H1 (cell line): ENCODE measurements at regions not wholly inside any gene's neighbourhood (a gene's known extent, or its start where the extent isn't known, plus 50 kb on each side); places are given as distances from the start of the nearest gene placed in this dataset.

Experiments
- CTCF ChIA-PET: fragments of 300-600 bp; sonication (Branson Sonifier 250); formaldehyde crosslinking; loops from one replicate; lab custom pipeline; 2021; ENCODE audit not compliant: partially characterized antibody; lab: Charles Lee
- POLR2A ChIA-PET: fragments of 300-600 bp; sonication (Branson Sonifier 250); formaldehyde crosslinking; loops from one replicate; lab custom pipeline; 2021; ENCODE audit warnings: inconsistent platforms; ENCODE audit not compliant: partially characterized antibody; lab: Charles Lee
- DNase-seq, 2 experiments: peaks; one replicate each; pipeline versions ENCODE4 v3.0.0 to v3.0.0-alpha.2; 2010 to 2022; ENCODE audit warnings: low spot score in 2 of 2, low read depth in 1 of 2, mixed read lengths in 1 of 2
- FAIRE-seq: peaks from 2 replicates; lab custom pipeline; 2011; peaks lifted over from hg19 to GRCh38; lab: Jason Lieb, UNC
- H2AFZ ChIP-seq: 2 replicates; pipeline ENCODE4 v1.8.1; 2012; ENCODE audit warnings: low read length, inconsistent platforms
- H2AK5ac ChIP-seq: 2 replicates; pipeline ENCODE4 v1.6.1; 2013; ENCODE audit warnings: low read depth, low read length
- H2BK120ac ChIP-seq: replicated peaks from 2 replicates; pipeline ENCODE3; 2013; ENCODE audit warnings: low read depth, low read length, inconsistent platforms
- H2BK12ac ChIP-seq: 2 replicates; pipeline ENCODE4 v1.6.1; 2013; ENCODE audit warnings: low read depth, low read length
- H2BK15ac ChIP-seq: 2 replicates; pipeline ENCODE4 v1.6.1; 2013; ENCODE audit warnings: low read length
- H2BK20ac ChIP-seq: 2 replicates; pipeline ENCODE4 v1.6.1; 2013; ENCODE audit warnings: low read length
- H2BK5ac ChIP-seq: 2 replicates; pipeline ENCODE4 v1.6.1; 2013; ENCODE audit warnings: low read depth, low read length
- H3K14ac ChIP-seq: 2 replicates; pipeline ENCODE4 v1.6.1; 2013; ENCODE audit warnings: inconsistent platforms; ENCODE audit not compliant: insufficient read length
- H3K18ac ChIP-seq: 2 replicates; pipeline ENCODE4 v1.6.1; 2013; ENCODE audit warnings: low read length; ENCODE audit errors: extremely low read depth
- H3K23ac ChIP-seq: 2 replicates; pipeline ENCODE4 v1.6.1; 2013; ENCODE audit warnings: inconsistent platforms; ENCODE audit not compliant: insufficient read length
- H3K23me2 ChIP-seq: 2 replicates; pipeline ENCODE4 v1.6.1; 2013; ENCODE audit warnings: low read depth, low read length
- H3K27ac ChIP-seq: 2 replicates; pipeline ENCODE4 v1.6.1; 2011; ENCODE audit warnings: low read depth, low read length, inconsistent platforms
- H3K27me3 ChIP-seq, 4 experiments: replicated peaks in 1 of 4; 1 replicate in 1 of 4; 2 replicates in 3 of 4; pipeline versions ENCODE4 v1.6.1 to v1.8.1; 2011 to 2013; ENCODE audit warnings: low read length in 3 of 4, mild to moderate bottlenecking in 3 of 4, inconsistent platforms in 2 of 4, mixed read lengths in 2 of 4, moderate library complexity in 1 of 4; ENCODE audit not compliant: control insufficient read depth in 3 of 4, insufficient read depth in 3 of 4; ENCODE audit errors: extremely low read depth in 1 of 4
- H3K36me3 ChIP-seq, 4 experiments: 2 replicates each; pipeline versions ENCODE4 v1.6.1 to v1.8.1; 2011 to 2013; ENCODE audit warnings: mild to moderate bottlenecking in 4 of 4, low read length in 3 of 4, moderate library complexity in 2 of 4, control low read depth in 1 of 4, inconsistent platforms in 1 of 4; ENCODE audit not compliant: insufficient read depth in 4 of 4, control insufficient read depth in 2 of 4
- H3K4ac ChIP-seq: replicated peaks from 2 replicates; pipeline ENCODE3; 2013; ENCODE audit warnings: low read length, low read depth, mixed read lengths, inconsistent platforms; ENCODE audit not compliant: insufficient read length
- H3K4me1 ChIP-seq, 4 experiments: replicated peaks in 1 of 4; 1 replicate in 1 of 4; 2 replicates in 3 of 4; pipeline versions ENCODE4 v1.6.1 to v1.8.1; 2011 to 2013; ENCODE audit warnings: low read length in 3 of 4, inconsistent platforms in 2 of 4, mixed read lengths in 1 of 4; ENCODE audit not compliant: insufficient read depth in 4 of 4, control insufficient read depth in 3 of 4
- H3K4me2 ChIP-seq, 2 experiments: 2 replicates each; pipeline versions ENCODE4 v1.6.1 to v1.8.1; 2011 to 2013; ENCODE audit warnings: low read depth in 2 of 2, low read length in 2 of 2, control low read depth in 1 of 2, inconsistent platforms in 1 of 2, mild to moderate bottlenecking in 1 of 2; ENCODE audit not compliant: insufficient read depth in 1 of 2
- H3K4me3 ChIP-seq, 4 experiments: fragments of 200-600, 300-600 bp in 1 of 4; sonication (generic), shearing (Covaris generic), sonication (Bioruptor Twin) in 1 of 4; 2 replicates each; pipeline versions ENCODE4 v1.5.1 to v1.8.1; 2011 to 2016; ENCODE audit warnings: low read length in 4 of 4, low read depth in 3 of 4, control low read depth in 2 of 4, inconsistent platforms in 2 of 4, mild to moderate bottlenecking in 2 of 4, mixed read lengths in 1 of 4, moderate library complexity in 1 of 4; ENCODE audit not compliant: insufficient read depth in 2 of 4; ENCODE audit errors: extremely low read depth in 1 of 4
- H3K56ac ChIP-seq: replicated peaks from 2 replicates; pipeline ENCODE3; 2013; ENCODE audit warnings: low read depth, mild to moderate bottlenecking, mixed read lengths, low read length, inconsistent platforms; ENCODE audit not compliant: insufficient read length
- H3K79me1 ChIP-seq: 2 replicates; pipeline ENCODE4 v1.6.1; 2013; ENCODE audit warnings: low read depth, low read length, control low read depth
- H3K79me2 ChIP-seq, 2 experiments: 2 replicates each; pipeline versions ENCODE4 v1.6.1 to v1.8.1; 2012 to 2013; ENCODE audit warnings: low read length in 2 of 2, mild to moderate bottlenecking in 2 of 2, inconsistent platforms in 1 of 2; ENCODE audit not compliant: insufficient read depth in 2 of 2, control insufficient read depth in 1 of 2
- H3K9ac ChIP-seq, 4 experiments: replicated peaks in 1 of 4; 1 replicate in 1 of 4; 2 replicates in 3 of 4; pipeline versions ENCODE4 v1.6.1 to v1.8.1; 2011 to 2013; ENCODE audit warnings: low read depth in 3 of 4, low read length in 3 of 4, control low read depth in 2 of 4, mild to moderate bottlenecking in 2 of 4, moderate library complexity in 2 of 4, inconsistent platforms in 1 of 4; ENCODE audit errors: extremely low read depth in 1 of 4
- H3K9me3 ChIP-seq, 2 experiments: 2 replicates each; pipeline versions ENCODE4 v1.6.1 to v1.8.1; 2012 to 2013; ENCODE audit warnings: mild to moderate bottlenecking in 2 of 2, moderate library complexity in 2 of 2, control low read depth in 1 of 2, inconsistent platforms in 1 of 2, low read depth in 1 of 2, low read length in 1 of 2, mixed read lengths in 1 of 2; ENCODE audit not compliant: insufficient read depth in 2 of 2
- H4K20me1 ChIP-seq, 2 experiments: replicated peaks in 1 of 2; 2 replicates each; pipeline versions ENCODE3 to v1.8.1; 2011 to 2013; ENCODE audit warnings: inconsistent platforms in 2 of 2, low read length in 2 of 2, mild to moderate bottlenecking in 1 of 2; ENCODE audit not compliant: insufficient read depth in 2 of 2, control insufficient read depth in 1 of 2
- H4K5ac ChIP-seq: 2 replicates; pipeline ENCODE4 v1.6.1; 2013; ENCODE audit warnings: low read length, low read depth, mixed read lengths, inconsistent platforms; ENCODE audit not compliant: insufficient read length
- H4K8ac ChIP-seq: 2 replicates; pipeline ENCODE4 v1.8.0; 2013; ENCODE audit warnings: mild to moderate bottlenecking, moderate library complexity, low read length, inconsistent platforms; ENCODE audit not compliant: insufficient read depth; ENCODE audit errors: extremely low read depth
- H4K91ac ChIP-seq: replicated peaks from 2 replicates; pipeline ENCODE3; 2013; ENCODE audit warnings: low read length, mixed read lengths, inconsistent platforms; ENCODE audit not compliant: insufficient read length
- CBX8 ChIP-seq: fragments of 300-800, 300-1000 bp; sonication (generic); IDR thresholded peaks from 2 replicates; pipeline ENCODE4 v1.7.1; 2016; ENCODE audit warnings: low read depth, low read length, borderline replicate concordance
- JUN ChIP-seq: IDR thresholded peaks from 2 replicates; pipeline ENCODE4 v1.6.1; 2011; ENCODE audit warnings: low read depth, mild to moderate bottlenecking, improper control_type of control experiment, low read length
- SIRT6 ChIP-seq: IDR thresholded peaks from one replicate; pipeline ENCODE4 v1.7.1; 2012; ENCODE audit warnings: low read length, inconsistent platforms
- WGBS, 2 experiments: shearing (Covaris generic) in 1 of 2; methylation state at CpG; one replicate each; pipeline versions ENCODE4 v1.1.6 to v1.1.7; 2013 to 2015; ENCODE audit warnings: low lambda C conversion rate in 2 of 2, mixed read lengths in 2 of 2, inconsistent platforms in 1 of 2, low coverage in 1 of 2, missing lambda C conversion rate in 1 of 2; ENCODE audit not compliant: insufficient replicate concordance in 2 of 2, insufficient coverage in 1 of 2, insufficient read length in 1 of 2; ENCODE audit errors: extremely low coverage in 1 of 2, missing lambda C conversion rate in 1 of 2; 5-methylcytosine and 5-hydroxymethylcytosine counted together

DNA sequence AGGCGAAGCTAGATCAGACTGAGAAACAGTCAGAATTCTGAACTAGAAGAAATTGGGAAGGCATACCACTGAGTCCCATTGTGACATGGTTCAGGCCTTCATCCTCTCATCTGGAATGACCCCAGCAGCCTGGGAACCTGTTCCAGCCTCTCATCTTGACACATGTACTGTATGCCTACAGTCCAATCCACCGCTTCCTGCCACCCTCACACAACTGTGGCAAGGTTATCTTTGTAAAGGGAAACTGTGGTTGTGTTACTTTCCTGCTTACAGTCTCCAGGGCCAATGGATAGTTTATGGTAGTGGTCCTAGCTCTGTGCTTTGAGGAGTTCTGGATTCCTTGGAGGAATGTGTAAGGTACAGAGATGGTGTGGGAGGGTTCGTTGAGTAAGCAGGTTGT, 296.9 kb upstream of the TRIB2 start:
- Histone ChIP-seq H3K4me1 (no peaks in the 10 kb centered on the region), H3K27ac (no peak overlapping the region), H3K79me1 (no peaks in the 10 kb centered on the region), H3K9me3 (no peaks in the 10 kb centered on the region; a peak in 1 of 4 replicates), H2BK12ac (no peak overlapping the region), H2AK5ac (no peak overlapping the region), H3K36me3 (no peaks in the 10 kb centered on the region), H3K56ac (no peak overlapping the region), H2BK15ac (no peak overlapping the region), H2BK5ac (no peak overlapping the region), H4K91ac (no peak overlapping the region), H3K23ac (no peak overlapping the region), H3K23me2 (no peaks in the 10 kb centered on the region), H3K4me2 (no peak overlapping the region), H3K18ac (no peak overlapping the region), H4K20me1 (no peaks in the 10 kb centered on the region), H2BK120ac (no peak overlapping the region), H3K27me3 (peaks cover 0 to 1% (median 0%) of the 10 kb centered on the region in 4 experiments; a peak in 1 of 7 replicates), H3K4ac (no peak overlapping the region), H2BK20ac (no peak overlapping the region), H4K8ac (no peak overlapping the region), H3K9ac (no peak overlapping the region), H3K4me3 (no peak overlapping the region), H3K14ac (no peak overlapping the region), H4K5ac (no peak overlapping the region), H3K79me2 (no peaks in the 10 kb centered on the region), H2AFZ (no peak overlapping the region)
- FAIRE-seq = no peak
- no peak for TF ChIP-seq JUN
- no peak for TF ChIP-seq SIRT6
- TF ChIP-seq CBX8 = no peak
- ChIA-PET POLR2A (no interaction called here), CTCF (interaction anchor here (2.4 kb wide), 1 partner anchor 296 kb away, joined by 5 read pairs; the partner anchor contains the start of gene TRIB2)
- 94% methylated on average over 3 of the region's 3 CpGs; no CpG with 5 or more reads in 1 of the 2 experiments for WGBS, 2 experiments
- no peak for DNase-seq
